WERI-Rb-1 (cell line): ENCODE measurements at regions not wholly inside any gene's neighbourhood (a gene's known extent, or its start where the extent isn't known, plus 50 kb on each side); places are given as distances from the start of the nearest gene placed in this dataset.

Experiments used
- DNase-seq: peaks from one replicate; pipeline ENCODE4 v3.0.0-alpha.2; 2020
- H3K27ac ChIP-seq: fragments of 250-450 bp; sonication (Bioruptor Pico); 2 replicates; pipeline ENCODE4 v1.5.1; 2020; ENCODE audit warnings: mild to moderate bottlenecking, moderate library complexity
- H3K27me3 ChIP-seq: fragments of 250-450 bp; sonication (Bioruptor Pico); 2 replicates; pipeline ENCODE4 v1.5.1; 2021; ENCODE audit warnings: mild to moderate bottlenecking, low read depth, moderate library complexity; ENCODE audit not compliant: insufficient read depth, severe bottlenecking
- H3K36me3 ChIP-seq: fragments of 250-450 bp; sonication (Bioruptor Pico); 2 replicates; pipeline ENCODE4 v1.5.1; 2020; ENCODE audit warnings: mild to moderate bottlenecking, moderate library complexity
- H3K4me3 ChIP-seq: 2 replicates; pipeline ENCODE4 v1.5.1; 2011; ENCODE audit warnings: low read depth, mild to moderate bottlenecking, control low read depth, low read length
- H3K9me3 ChIP-seq: fragments of 250-450 bp; sonication (Bioruptor Pico); 2 replicates; pipeline ENCODE4 v1.5.1; 2021; ENCODE audit warnings: mild to moderate bottlenecking, moderate library complexity; ENCODE audit not compliant: severe bottlenecking
- CTCF ChIP-seq: IDR thresholded peaks from 2 replicates; pipeline ENCODE4 v1.5.1; 2011; ENCODE audit warnings: low read depth, mild to moderate bottlenecking, control low read depth, inconsistent platforms, low read length

DNA sequence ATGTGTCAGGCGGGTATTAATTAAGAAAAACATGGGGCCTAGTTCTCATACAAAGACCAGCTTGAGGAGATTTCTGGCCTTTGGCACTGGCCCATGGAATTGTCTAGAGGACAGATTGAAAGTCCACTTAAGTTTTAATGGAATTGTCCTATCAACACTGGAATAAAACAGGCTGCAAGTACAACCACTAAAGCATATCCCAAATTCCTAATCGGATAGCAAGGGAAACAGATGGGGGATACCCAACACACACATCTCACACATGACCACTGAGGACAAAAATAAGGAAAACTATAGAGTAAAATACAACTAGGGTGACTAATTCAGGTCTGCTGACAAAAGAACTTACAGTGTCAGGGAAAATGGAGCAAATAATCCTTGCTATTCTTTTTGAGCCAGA lies 167.8 kb downstream of the GASK1B start:
- H3K9me3 ChIP-seq, result no peaks in the 10 kb centered on the region
- no peak overlapping the region for H3K27ac ChIP-seq
- no peaks in the 10 kb centered on the region for H3K36me3 ChIP-seq
- no peak for DNase-seq
- no peak overlapping the region for H3K4me3 ChIP-seq
- H3K27me3 ChIP-seq, result no peaks in the 10 kb centered on the region
- TF ChIP-seq CTCF, result no peak

DNA sequence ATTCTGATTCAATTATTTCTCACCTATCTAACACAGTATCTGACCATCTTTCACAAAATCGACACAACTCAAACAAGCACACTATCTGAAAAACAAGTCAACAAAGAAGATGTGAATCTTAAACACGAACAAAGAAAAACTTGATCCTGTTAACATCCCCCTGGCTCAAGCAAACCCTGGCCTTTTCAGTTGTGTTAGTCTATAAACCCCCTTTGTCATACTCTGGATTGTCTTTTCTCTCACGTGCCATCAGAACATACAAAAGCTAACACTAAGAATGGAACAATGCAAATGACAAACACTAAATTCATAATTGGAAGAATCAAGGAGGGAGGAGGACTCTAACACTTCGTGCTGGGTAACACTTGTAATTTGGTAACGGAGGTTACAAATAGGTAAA lies 168.7 kb downstream of the GASK1B start:
- no peak for TF ChIP-seq CTCF
- no peak for DNase-seq
- H3K27ac ChIP-seq, result no peak overlapping the region
- no peaks in the 10 kb centered on the region for H3K27me3 ChIP-seq
- H3K9me3 ChIP-seq, result no peaks in the 10 kb centered on the region
- no peak overlapping the region for H3K4me3 ChIP-seq
- no peaks in the 10 kb centered on the region for H3K36me3 ChIP-seq

DNA sequence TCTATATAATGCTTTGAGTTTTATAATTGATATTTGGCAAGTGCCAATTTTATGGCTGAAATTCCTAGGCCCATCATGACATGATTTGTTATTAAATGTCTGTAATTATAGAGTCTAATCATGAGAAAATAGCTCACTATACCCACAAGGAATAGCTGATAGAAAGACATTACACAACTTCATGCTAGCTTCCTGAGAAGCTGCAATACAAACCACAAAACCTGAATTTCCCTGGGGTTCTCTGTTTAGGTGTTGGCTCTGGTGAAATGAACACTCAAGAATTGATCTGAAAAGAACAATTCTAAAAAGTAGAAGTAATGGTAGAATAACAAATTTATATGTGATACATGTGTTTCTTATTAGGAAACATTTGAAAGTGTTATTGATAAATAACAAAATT lies 169.6 kb downstream of the GASK1B start:
- H3K27ac ChIP-seq, result no peak overlapping the region
- no peak overlapping the region for H3K4me3 ChIP-seq
- DNase-seq, result no peak
- TF ChIP-seq CTCF, result no peak
- no peaks in the 10 kb centered on the region for H3K9me3 ChIP-seq
- no peaks in the 10 kb centered on the region for H3K27me3 ChIP-seq
- H3K36me3 ChIP-seq, result no peaks in the 10 kb centered on the region

DNA sequence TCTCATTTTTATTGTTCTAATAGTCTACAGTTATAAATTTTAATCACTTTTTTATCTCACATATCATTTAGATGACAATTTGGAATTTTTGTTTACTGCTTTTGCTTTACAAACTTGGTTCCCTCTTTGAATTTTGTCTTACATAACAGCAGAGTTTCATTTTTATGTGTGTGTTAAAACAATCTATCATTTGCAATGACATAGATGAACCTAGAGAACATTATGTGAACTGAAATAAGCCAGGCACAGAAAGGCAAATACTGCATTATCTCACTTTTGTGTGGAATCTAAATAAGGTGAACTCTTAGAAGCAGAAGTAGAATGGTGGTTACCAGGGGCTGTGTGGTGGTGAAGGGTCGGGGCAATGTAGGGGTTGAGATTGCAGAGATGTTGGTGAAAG lies 170.7 kb downstream of the GASK1B start:
- H3K9me3 ChIP-seq, result no peaks in the 10 kb centered on the region
- no peak for TF ChIP-seq CTCF

DNA sequence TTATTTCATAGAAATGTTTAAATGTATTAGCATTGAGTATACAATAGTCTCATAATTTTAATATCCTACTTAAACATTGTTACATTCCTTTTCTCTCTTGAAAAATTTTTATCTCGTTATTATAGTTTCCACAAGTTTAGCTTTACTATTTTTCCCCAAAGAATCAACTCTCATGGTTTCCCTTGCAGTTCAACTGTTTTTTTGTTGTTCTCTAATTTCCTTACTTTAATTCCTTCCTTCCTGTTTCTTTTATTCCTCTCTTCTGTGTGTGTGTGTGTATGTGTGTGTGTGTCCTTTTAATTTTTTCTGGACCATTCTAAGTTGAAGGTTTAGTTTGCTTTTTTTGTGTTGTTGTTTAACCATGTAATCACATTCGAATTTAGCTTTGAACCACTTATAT lies 171.1 kb downstream of the GASK1B start:
- H3K9me3 ChIP-seq, result no peaks in the 10 kb centered on the region
- no peak overlapping the region for H3K27ac ChIP-seq
- no peak for TF ChIP-seq CTCF
- DNase-seq, result no peak
- no peaks in the 10 kb centered on the region for H3K27me3 ChIP-seq
- no peaks in the 10 kb centered on the region for H3K36me3 ChIP-seq
- H3K4me3 ChIP-seq, result no peak overlapping the region

More for the DNA sequence above, 170.7 kb downstream of the GASK1B start:
- no peak overlapping the region for H3K4me3 ChIP-seq
- H3K27me3 ChIP-seq, result no peaks in the 10 kb centered on the region
- H3K36me3 ChIP-seq, result no peaks in the 10 kb centered on the region
- no peak for DNase-seq
- H3K27ac ChIP-seq, result no peak overlapping the region

- no peak overlapping the region for H3K27ac ChIP-seq
- H3K36me3 ChIP-seq, result no peaks in the 10 kb centered on the region
- no peaks in the 10 kb centered on the region for H3K9me3 ChIP-seq
- no peak overlapping the region for H3K4me3 ChIP-seq
- no peak for DNase-seq
- TF ChIP-seq CTCF, result no peak
- no peaks in the 10 kb centered on the region for H3K27me3 ChIP-seq
Measured at GRCh38 chr4:157999723-158000122, 173.1 kb downstream of the GASK1B start.
